CD8-positive, alpha-beta memory T cell (primary cell): ENCODE measurements at regions not wholly inside any gene's neighbourhood (a gene's known extent, or its start where the extent isn't known, plus 50 kb on each side); places are given as distances from the start of the nearest gene placed in this dataset.
A peak's percentile ranks its signal among the peaks of the same experiment; 100 is the strongest.

Experiments used
- CTCF ChIA-PET: fragments of 350-600 bp; sonication (Branson Sonifier 250); formaldehyde crosslinking; loops from one replicate; lab custom pipeline; 2021; ENCODE audit warnings: antibody characterized with exemption; lab: Charles Lee
- POLR2A ChIA-PET: fragments of 350-600 bp; sonication (Branson Sonifier 250); formaldehyde crosslinking; loops from one replicate; lab custom pipeline; 2021; ENCODE audit warnings: antibody characterized with exemption; lab: Charles Lee
- DNase-seq, 5 donors: peaks; one replicate each; pipeline versions ENCODE4 v3.0.0 to v3.0.0-alpha.2; 2020 to 2022; ENCODE audit warnings: mixed read lengths in 1 of 5
- H3K27ac ChIP-seq: one replicate; pipeline ENCODE4 v1.7.0; 2013; ENCODE audit warnings: low read depth, mild to moderate bottlenecking, low read length, moderate library complexity
- H3K27me3 ChIP-seq: 2 replicates; pipeline ENCODE4 v1.7.0; 2013; ENCODE audit warnings: low read length, mild to moderate bottlenecking; ENCODE audit not compliant: insufficient read depth, poor library complexity, severe bottlenecking
- H3K36me3 ChIP-seq: 2 replicates; pipeline ENCODE4 v1.7.0; 2013; ENCODE audit warnings: mild to moderate bottlenecking, low read length, moderate library complexity; ENCODE audit not compliant: insufficient read depth
- H3K4me1 ChIP-seq: 2 replicates; pipeline ENCODE4 v1.7.0; 2013; ENCODE audit warnings: mild to moderate bottlenecking, low read length, moderate library complexity; ENCODE audit not compliant: insufficient read depth
- H3K4me3 ChIP-seq: 2 replicates; pipeline ENCODE4 v1.7.0; 2013; ENCODE audit warnings: mild to moderate bottlenecking, low read length
- H3K9me3 ChIP-seq: 2 replicates; pipeline ENCODE4 v1.7.0; 2013; ENCODE audit warnings: mild to moderate bottlenecking, low read length
- H3K27ac Mint-ChIP-seq, 8 donors: one replicate each; pipeline ENCODE4 v1.8.0; 2020 to 2021; ENCODE audit warnings: mixed read lengths in 8 of 8, mild to moderate bottlenecking in 6 of 8, inconsistent platforms in 3 of 8, moderate library complexity in 3 of 8
- H3K27me3 Mint-ChIP-seq, 2 donors: one replicate each; pipeline ENCODE4 v1.8.0; 2020 to 2021; ENCODE audit warnings: mixed read lengths in 2 of 2, mild to moderate bottlenecking in 1 of 2, moderate library complexity in 1 of 2
- H3K36me3 Mint-ChIP-seq, 3 donors: one replicate each; pipeline ENCODE4 v1.8.0; 2020 to 2021; ENCODE audit warnings: mixed read lengths in 3 of 3, inconsistent platforms in 1 of 3, mild to moderate bottlenecking in 1 of 3
- H3K4me1 Mint-ChIP-seq, 3 donors: one replicate each; pipeline ENCODE4 v1.8.0; 2020 to 2021; ENCODE audit warnings: mixed read lengths in 3 of 3, inconsistent platforms in 1 of 3, mild to moderate bottlenecking in 1 of 3
- H3K4me3 Mint-ChIP-seq, 7 donors: one replicate each; pipeline ENCODE4 v1.8.0; 2020 to 2021; ENCODE audit warnings: mixed read lengths in 7 of 7, mild to moderate bottlenecking in 6 of 7, moderate library complexity in 4 of 7, inconsistent platforms in 2 of 7
- H3K9me3 Mint-ChIP-seq, 5 donors: one replicate each; pipeline ENCODE4 v1.8.0; 2020 to 2022; ENCODE audit warnings: mixed read lengths in 5 of 5, mild to moderate bottlenecking in 3 of 5, moderate library complexity in 2 of 5, inconsistent platforms in 1 of 5

DNA sequence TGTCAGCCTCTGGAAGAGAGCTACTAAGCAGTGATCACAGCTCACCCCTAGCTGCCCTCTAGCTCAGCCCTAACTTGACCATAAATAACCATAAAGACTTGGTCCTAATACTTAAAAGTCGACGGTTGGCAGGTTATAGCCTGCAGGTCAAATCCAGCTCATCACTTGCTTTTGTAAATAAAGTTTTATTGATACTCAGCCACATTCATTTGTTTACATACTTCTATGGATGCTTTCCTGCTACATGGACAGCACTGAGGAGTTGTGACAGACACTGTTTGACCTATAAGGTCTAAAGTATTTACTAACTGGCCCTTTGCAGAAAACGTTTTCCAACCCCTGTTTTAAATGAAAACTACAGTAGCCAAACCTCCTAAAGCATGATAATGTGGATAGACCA lies 151.6 kb upstream of the ASIC2 start:
- Histone ChIP-seq H3K4me3 (no peak overlapping the region), H3K36me3 (no peaks in the 10 kb centered on the region), H3K27me3 (no peaks in the 10 kb centered on the region), H3K27ac (no peak overlapping the region), H3K4me1 (no peaks in the 10 kb centered on the region), H3K9me3 (no peaks in the 10 kb centered on the region)
- Mint-ChIP-seq H3K36me3 (no peaks in the 10 kb centered on the region), H3K4me1 (no peaks in the 10 kb centered on the region), H3K27ac (no peak overlapping the region), H3K9me3 (peaks cover 0 to 3% (median 2%) of the 10 kb centered on the region in 5 donors), H3K4me3 (no peak overlapping the region), H3K27me3 (peaks cover 0 to 3% of the 10 kb centered on the region in 2 donors)
- POLR2A ChIA-PET, result no interaction called here
- no peak for DNase-seq
- CTCF ChIA-PET, result no interaction called here

DNA sequence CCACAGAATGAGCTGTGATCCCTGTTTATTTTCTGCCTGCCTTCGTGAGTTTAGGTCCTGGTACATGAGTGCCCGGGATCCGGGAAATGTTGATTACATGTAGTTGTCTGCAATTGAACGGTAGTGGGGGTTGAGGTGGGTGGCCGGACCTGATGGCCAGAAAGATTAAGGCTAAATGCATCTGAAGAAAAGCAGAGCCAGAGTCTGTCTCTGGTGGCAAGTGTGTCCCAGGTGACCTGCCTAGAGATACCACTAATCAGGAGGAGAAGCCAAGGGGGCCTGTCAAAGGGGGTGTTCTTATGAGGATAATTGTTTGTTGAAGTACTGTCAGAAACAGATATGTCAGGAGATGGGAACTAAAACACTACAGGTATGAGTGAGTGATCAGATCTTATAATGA lies 154.0 kb upstream of the ASIC2 start:
- no peak for DNase-seq
- POLR2A ChIA-PET, result no interaction called here
- Mint-ChIP-seq H3K27ac (no peak overlapping the region), H3K4me3 (no peak overlapping the region), H3K9me3 (peaks cover 0 to 3% (median 2%) of the 10 kb centered on the region in 5 donors), H3K36me3 (no peaks in the 10 kb centered on the region), H3K4me1 (no peaks in the 10 kb centered on the region), H3K27me3 (peaks cover 3 to 7% of the 10 kb centered on the region in 2 donors)
- no peaks in the 10 kb centered on the region for H3K36me3 ChIP-seq
- CTCF ChIA-PET, result no interaction called here
- H3K9me3 ChIP-seq, result no peaks in the 10 kb centered on the region
- no peaks in the 10 kb centered on the region for H3K27me3 ChIP-seq
- H3K27ac ChIP-seq, result no peak overlapping the region
- no peaks in the 10 kb centered on the region for H3K4me1 ChIP-seq
- H3K4me3 ChIP-seq, result no peak overlapping the region

GRCh38 chr17:33451221-33451620 lies 158.1 kb upstream of the ASIC2 start:
- Mint-ChIP-seq H3K36me3 (no peaks in the 10 kb centered on the region), H3K27ac (no peak overlapping the region), H3K4me3 (no peak overlapping the region), H3K9me3 (peaks cover 0 to 3% (median 0%) of the 10 kb centered on the region in 5 donors), H3K4me1 (no peaks in the 10 kb centered on the region), H3K27me3 (peaks cover 2 to 8% of the 10 kb centered on the region in 2 donors)
- DNase-seq, result no peak
- Histone ChIP-seq H3K4me1 (no peaks in the 10 kb centered on the region), H3K27ac (no peak overlapping the region), H3K27me3 (no peaks in the 10 kb centered on the region), H3K4me3 (no peak overlapping the region), H3K36me3 (no peaks in the 10 kb centered on the region), H3K9me3 (no peaks in the 10 kb centered on the region)
- ChIA-PET CTCF (no interaction called here), POLR2A (no interaction called here)

- Histone ChIP-seq H3K4me3 (no peak overlapping the region), H3K27me3 (no peaks in the 10 kb centered on the region), H3K9me3 (no peaks in the 10 kb centered on the region), H3K4me1 (no peaks in the 10 kb centered on the region), H3K36me3 (no peaks in the 10 kb centered on the region), H3K27ac (no peak overlapping the region)
- peaks cover 5 to 15% of the 10 kb centered on the region in 2 donors for H3K27me3 Mint-ChIP-seq
- DNase-seq, result no peak
- H3K36me3 Mint-ChIP-seq, result peaks cover 0 to 1% (median 0%) of the 10 kb centered on the region in 3 donors
- ChIA-PET CTCF (no interaction called here), POLR2A (no interaction called here)
- no peaks in the 10 kb centered on the region for H3K4me1 Mint-ChIP-seq
- no peak overlapping the region for H3K4me3 Mint-ChIP-seq
- H3K27ac Mint-ChIP-seq, result no peak overlapping the region
- peaks cover 0 to 5% (median 0%) of the 10 kb centered on the region in 5 donors for H3K9me3 Mint-ChIP-seq
Observed at GRCh38 chr17:33457477-33457876, 164.4 kb upstream of the ASIC2 start.

DNA sequence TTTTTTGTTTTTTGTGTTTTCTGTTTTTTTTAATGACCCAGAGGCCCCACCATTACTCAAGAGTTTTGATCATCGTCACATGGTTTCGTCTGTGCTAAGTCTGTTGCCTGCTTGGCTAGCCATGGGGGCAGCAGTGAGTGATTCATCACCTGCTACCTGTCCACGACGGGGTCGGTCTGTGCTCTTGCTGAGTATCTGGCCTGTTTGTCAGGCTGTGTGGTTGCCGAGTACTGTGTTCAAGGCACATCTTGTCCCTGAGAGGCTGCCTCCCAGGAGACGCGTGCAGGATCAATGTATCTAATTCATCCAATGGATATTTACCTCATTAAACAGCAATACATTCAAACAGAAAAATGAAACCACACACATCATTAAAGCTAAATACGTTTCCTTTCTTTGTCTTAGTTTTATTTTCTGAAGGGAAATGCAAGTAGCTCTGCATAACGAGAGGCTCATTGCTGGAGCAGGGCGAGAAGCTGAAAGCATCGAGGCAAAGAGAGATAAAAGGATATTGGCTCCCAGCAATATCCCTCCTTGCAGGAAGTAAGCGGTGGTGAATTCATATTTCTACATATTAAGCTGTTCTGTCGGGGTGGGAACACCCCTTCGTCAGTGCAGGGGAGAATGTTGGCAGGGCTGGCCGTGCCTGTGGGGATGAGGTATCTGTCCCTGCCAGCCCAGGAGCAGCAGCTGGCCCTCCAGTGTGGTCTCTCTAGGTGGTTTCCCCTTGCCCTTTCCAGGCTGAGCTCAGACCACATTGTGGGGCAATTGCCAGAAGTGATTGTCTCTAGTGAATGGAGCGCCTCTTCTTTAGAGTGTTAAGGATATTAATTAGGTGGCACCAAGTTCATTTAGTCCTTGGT lies 166.2 kb upstream of the ASIC2 start:
- DNase-seq, result no peak
- Mint-ChIP-seq H3K27me3 (peaks cover 7 to 22% of the 10 kb centered on the region in 2 donors), H3K9me3 (peaks cover 0 to 5% (median 0%) of the 10 kb centered on the region in 5 donors), H3K4me3 (no peak overlapping the region), H3K36me3 (peaks cover 0 to 1% (median 0%) of the 10 kb centered on the region in 3 donors), H3K27ac (no peak overlapping the region), H3K4me1 (no peaks in the 10 kb centered on the region)
- ChIA-PET CTCF (no interaction called here), POLR2A (no interaction called here)
- Histone ChIP-seq H3K4me1 (no peaks in the 10 kb centered on the region), H3K4me3 (no peak overlapping the region), H3K36me3 (no peaks in the 10 kb centered on the region), H3K27ac (no peak overlapping the region), H3K27me3 (no peaks in the 10 kb centered on the region), H3K9me3 (no peaks in the 10 kb centered on the region)

- no peak overlapping the region for H3K4me3 Mint-ChIP-seq
- CTCF ChIA-PET, result no interaction called here
- peaks cover 7 to 24% of the 10 kb centered on the region in 2 donors for H3K27me3 Mint-ChIP-seq
- Histone ChIP-seq H3K4me1 (no peaks in the 10 kb centered on the region), H3K27me3 (no peaks in the 10 kb centered on the region), H3K36me3 (no peaks in the 10 kb centered on the region), H3K27ac (no peak overlapping the region), H3K9me3 (no peaks in the 10 kb centered on the region), H3K4me3 (no peak overlapping the region)
- POLR2A ChIA-PET, result no interaction called here
- DNase-seq, result no peak
- no peaks in the 10 kb centered on the region for H3K4me1 Mint-ChIP-seq
- peaks cover 0 to 8% (median 0%) of the 10 kb centered on the region in 5 donors for H3K9me3 Mint-ChIP-seq
- peaks cover 0 to 1% (median 0%) of the 10 kb centered on the region in 3 donors for H3K36me3 Mint-ChIP-seq
- H3K27ac Mint-ChIP-seq, result no peak overlapping the region
Observed at GRCh38 chr17:33460781-33461450, 167.8 kb upstream of the ASIC2 start.

DNA sequence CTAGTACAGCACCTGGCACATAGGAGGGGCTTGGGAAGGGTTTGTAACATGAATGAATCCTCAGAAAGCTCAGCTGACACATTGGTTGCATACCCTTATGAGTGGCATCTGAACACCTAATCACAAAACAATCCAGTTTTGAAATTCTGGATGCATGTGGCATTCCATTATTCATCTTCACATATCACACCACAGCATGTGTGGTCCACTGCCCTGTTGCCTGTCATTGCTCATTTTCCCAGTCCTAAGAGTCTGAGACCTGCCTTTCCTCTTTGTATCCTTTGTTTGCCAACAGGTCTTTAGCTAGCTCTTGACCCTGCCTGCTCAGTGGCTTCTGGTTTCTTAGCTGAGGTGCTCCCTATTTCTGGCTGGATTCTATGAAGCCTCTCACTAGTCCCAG lies 170.8 kb upstream of the ASIC2 start:
- H3K27ac ChIP-seq, result no peak overlapping the region
- CTCF ChIA-PET, result no interaction called here
- Mint-ChIP-seq H3K4me1 (no peaks in the 10 kb centered on the region), H3K9me3 (peaks cover 0 to 8% (median 4%) of the 10 kb centered on the region in 5 donors), H3K4me3 (no peak overlapping the region), H3K27me3 (peaks cover 3 to 13% of the 10 kb centered on the region in 2 donors), H3K27ac (peak overlapping the region in 1 of 8 donors; percentile 51), H3K36me3 (peaks cover 0 to 1% (median 0%) of the 10 kb centered on the region in 3 donors)
- no peaks in the 10 kb centered on the region for H3K27me3 ChIP-seq
- H3K36me3 ChIP-seq, result no peaks in the 10 kb centered on the region
- H3K4me3 ChIP-seq, result no peak overlapping the region
- H3K4me1 ChIP-seq, result no peaks in the 10 kb centered on the region
- no peaks in the 10 kb centered on the region for H3K9me3 ChIP-seq
- no peak for DNase-seq
- POLR2A ChIA-PET, result no interaction called here

- Mint-ChIP-seq H3K36me3 (peaks cover 0 to 1% (median 0%) of the 10 kb centered on the region in 3 donors), H3K27me3 (peaks cover 3 to 13% of the 10 kb centered on the region in 2 donors), H3K4me1 (no peaks in the 10 kb centered on the region), H3K27ac (no peak overlapping the region), H3K4me3 (no peak overlapping the region), H3K9me3 (peaks cover 0 to 8% (median 4%) of the 10 kb centered on the region in 5 donors)
- Histone ChIP-seq H3K27ac (no peak overlapping the region), H3K27me3 (no peaks in the 10 kb centered on the region), H3K36me3 (no peaks in the 10 kb centered on the region), H3K9me3 (no peaks in the 10 kb centered on the region), H3K4me1 (no peaks in the 10 kb centered on the region), H3K4me3 (no peak overlapping the region)
- no peak for DNase-seq
- POLR2A ChIA-PET, result no interaction called here
- CTCF ChIA-PET, result no interaction called here
Observed at GRCh38 chr17:33464669-33465280, 171.7 kb upstream of the ASIC2 start.
